ENCODE measurements at regions not wholly inside any gene's neighbourhood (a gene's known extent, or its start where the extent isn't known, plus 50 kb on each side); places are given as distances from the start of the nearest gene placed in this dataset.

DNA sequence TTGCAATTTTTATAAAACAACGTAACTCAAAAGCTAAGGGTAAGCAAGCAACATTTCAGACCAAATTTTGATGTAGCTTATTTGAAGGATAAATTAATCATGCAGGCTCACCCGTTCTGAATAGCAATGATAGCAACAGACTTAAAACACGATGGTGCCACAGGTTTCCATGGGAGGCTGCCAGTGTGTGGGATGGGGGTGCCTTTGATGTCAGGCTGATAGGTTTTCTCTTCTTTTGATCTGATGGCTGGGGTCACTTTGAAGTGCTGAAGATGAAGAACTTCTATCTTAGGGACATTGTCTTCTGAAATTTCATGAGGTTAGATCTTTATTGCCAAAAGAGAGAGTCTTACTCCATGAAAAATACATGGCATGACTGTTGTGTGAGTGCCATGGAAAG, 206.8 kb downstream of the LPIN1 start:
- dilution Hi-C loops (cut with MboI; ENCODE audit: extremely low pct_ligation_motif_present, low sequenced_read_pairs) = no loop called here
- Histone ChIP-seq H3K27ac (ENCODE audit: control insufficient read depth, insufficient read depth, low read length) (no peak overlapping the region), H3K27me3 (ENCODE audit: control insufficient read depth, extremely low read depth, insufficient read depth, low read length) (peaks cover 3% of the 10 kb centered on the region), H3K4me2 (ENCODE audit: control insufficient read depth, extremely low read depth, insufficient read depth, low read depth, low read length) (no peak overlapping the region), H3K9me1 (ENCODE audit: control insufficient read depth, extremely low read depth, insufficient read depth, low read length) (no peaks in the 10 kb centered on the region), H3K9me3 (ENCODE audit: control insufficient read depth, low read depth, low read length) (no peaks in the 10 kb centered on the region), H3K4me1 (ENCODE audit: control insufficient read depth, extremely low read depth, insufficient read depth, low read length) (peaks cover 19% of the 10 kb centered on the region), H3K9ac (ENCODE audit: control insufficient read depth, extremely low read depth, insufficient read depth, low read length) (no peak overlapping the region), H3K36me3 (ENCODE audit: control insufficient read depth in 2 of 2, extremely low read depth in 1 of 2, insufficient read depth in 2 of 2, low read length in 2 of 2) (no peaks in the 10 kb centered on the region), H3K4me3 (ENCODE audit: control insufficient read depth in 2 of 3, extremely low read depth in 1 of 3, insufficient read depth in 2 of 3, low read depth in 1 of 3, low read length in 3 of 3) (no peak overlapping the region), H4K20me1 (ENCODE audit: control insufficient read depth, extremely low read depth, insufficient read depth, low read length) (no peaks in the 10 kb centered on the region), H2AFZ (ENCODE audit: control insufficient read depth, low read length) (no peak overlapping the region), H3K79me2 (ENCODE audit: control insufficient read depth, insufficient read depth, low read length) (no peaks in the 10 kb centered on the region)
- TF ChIP-seq, protein P1, sequence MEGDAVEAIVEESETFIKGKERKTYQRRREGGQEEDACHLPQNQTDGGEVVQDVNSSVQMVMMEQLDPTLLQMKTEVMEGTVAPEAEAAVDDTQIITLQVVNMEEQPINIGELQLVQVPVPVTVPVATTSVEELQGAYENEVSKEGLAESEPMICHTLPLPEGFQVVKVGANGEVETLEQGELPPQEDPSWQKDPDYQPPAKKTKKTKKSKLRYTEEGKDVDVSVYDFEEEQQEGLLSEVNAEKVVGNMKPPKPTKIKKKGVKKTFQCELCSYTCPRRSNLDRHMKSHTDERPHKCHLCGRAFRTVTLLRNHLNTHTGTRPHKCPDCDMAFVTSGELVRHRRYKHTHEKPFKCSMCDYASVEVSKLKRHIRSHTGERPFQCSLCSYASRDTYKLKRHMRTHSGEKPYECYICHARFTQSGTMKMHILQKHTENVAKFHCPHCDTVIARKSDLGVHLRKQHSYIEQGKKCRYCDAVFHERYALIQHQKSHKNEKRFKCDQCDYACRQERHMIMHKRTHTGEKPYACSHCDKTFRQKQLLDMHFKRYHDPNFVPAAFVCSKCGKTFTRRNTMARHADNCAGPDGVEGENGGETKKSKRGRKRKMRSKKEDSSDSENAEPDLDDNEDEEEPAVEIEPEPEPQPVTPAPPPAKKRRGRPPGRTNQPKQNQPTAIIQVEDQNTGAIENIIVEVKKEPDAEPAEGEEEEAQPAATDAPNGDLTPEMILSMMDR (optimal IDR thresholded peaks at IDR 0.05 in 1 of 3, IDR thresholded peaks at IDR 0.05 in 1 of 3, conservative IDR thresholded peaks at IDR 0.05 in 1 of 3; ENCODE audit: extremely low read depth in 1 of 3, insufficient read depth in 2 of 3, low read length in 3 of 3) = no peak
- no peak for TF ChIP-seq EZH2 (IDR thresholded peaks at IDR 0.05; ENCODE audit: low read length)
- DNase-seq (ENCODE audit: low read depth, low spot score) = no peak
- no peak for FAIRE-seq

DNA sequence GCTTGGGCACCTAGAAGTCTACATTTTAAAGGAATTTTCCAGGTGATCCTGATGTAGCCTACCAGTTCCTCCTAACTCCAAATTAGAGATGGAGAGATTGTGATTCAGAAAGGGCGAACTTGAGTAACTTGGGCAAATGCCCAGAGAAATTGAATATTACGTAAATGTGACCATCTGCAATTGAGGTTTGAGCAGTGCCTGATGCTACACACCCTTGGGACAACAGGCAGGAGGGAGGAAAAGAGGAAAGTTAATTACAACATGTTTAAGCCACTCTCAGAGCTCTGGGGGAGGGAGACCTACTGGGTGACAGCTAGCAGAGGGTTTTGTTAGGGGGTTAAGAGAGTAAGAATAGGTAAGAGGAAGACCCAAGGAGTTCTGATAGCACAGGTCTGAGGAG, 208.9 kb downstream of the LPIN1 start:
- H3K36me3 ChIP-seq (ENCODE audit: control insufficient read depth in 2 of 2, extremely low read depth in 1 of 2, insufficient read depth in 2 of 2, low read length in 2 of 2) = no peaks in the 10 kb centered on the region
- no peaks in the 10 kb centered on the region for H3K9me3 ChIP-seq (ENCODE audit: control insufficient read depth, low read depth, low read length)
- H3K4me2 ChIP-seq (ENCODE audit: control insufficient read depth, extremely low read depth, insufficient read depth, low read depth, low read length) = no peak overlapping the region
- DNase-seq (ENCODE audit: low read depth, low spot score) (no peak), FAIRE-seq (peak; percentile 32)
- no peak overlapping the region for H3K4me3 ChIP-seq (ENCODE audit: control insufficient read depth in 2 of 3, extremely low read depth in 1 of 3, insufficient read depth in 2 of 3, low read depth in 1 of 3, low read length in 3 of 3)
- H3K4me1 ChIP-seq (ENCODE audit: control insufficient read depth, extremely low read depth, insufficient read depth, low read length) = peaks cover 17% of the 10 kb centered on the region
- H3K79me2 ChIP-seq (ENCODE audit: control insufficient read depth, insufficient read depth, low read length) = no peaks in the 10 kb centered on the region
- TF ChIP-seq, protein P1 (optimal IDR thresholded peaks at IDR 0.05 in 1 of 3, IDR thresholded peaks at IDR 0.05 in 1 of 3, conservative IDR thresholded peaks at IDR 0.05 in 1 of 3; ENCODE audit: extremely low read depth in 1 of 3, insufficient read depth in 2 of 3, low read length in 3 of 3) = no peak
- TF ChIP-seq EZH2 (IDR thresholded peaks at IDR 0.05; ENCODE audit: low read length) = no peak
- dilution Hi-C loops (cut with MboI; ENCODE audit: extremely low pct_ligation_motif_present, low sequenced_read_pairs) = no loop called here
- H4K20me1 ChIP-seq (ENCODE audit: control insufficient read depth, extremely low read depth, insufficient read depth, low read length) = no peaks in the 10 kb centered on the region
- H3K9me1 ChIP-seq (ENCODE audit: control insufficient read depth, extremely low read depth, insufficient read depth, low read length) = no peaks in the 10 kb centered on the region
- no peak overlapping the region for H2AFZ ChIP-seq (ENCODE audit: control insufficient read depth, low read length)
- H3K27ac ChIP-seq (ENCODE audit: control insufficient read depth, insufficient read depth, low read length) = no peak overlapping the region
- H3K27me3 ChIP-seq (ENCODE audit: control insufficient read depth, extremely low read depth, insufficient read depth, low read length) = peaks cover 3% of the 10 kb centered on the region
- no peak overlapping the region for H3K9ac ChIP-seq (ENCODE audit: control insufficient read depth, extremely low read depth, insufficient read depth, low read length)
